Tibial nerve (tissue), 4 donors: ENCODE measurements at regions not wholly inside any gene's neighbourhood (a gene's known extent, or its start where the extent isn't known, plus 50 kb on each side); places are given as distances from the start of the nearest gene placed in this dataset.

Experiments
- DNase-seq, 2 donors: peaks; one replicate each; pipeline ENCODE4 v3.0.0-alpha.2; 2019; ENCODE audit warnings: low spot score in 2 of 2
- H3K27ac ChIP-seq, 4 donors: fragments of 200-600 bp; sonication (generic) in 3 of 4; one replicate each; pipeline ENCODE4 v1.5.1; 2017 to 2019; ENCODE audit warnings: mild to moderate bottlenecking in 1 of 4
- H3K27me3 ChIP-seq, 2 donors: fragments of 200-600 bp; sonication (generic) in 1 of 2; one replicate each; pipeline versions ENCODE4 v1.5.1 to v1.6.0; 2017 to 2019
- H3K36me3 ChIP-seq, 3 donors: fragments of 200-600 bp; sonication (generic); one replicate each; pipeline ENCODE4 v1.5.1; 2018 to 2019
- H3K4me1 ChIP-seq, 4 donors: fragments of 200-600 bp; sonication (generic) in 3 of 4; one replicate each; pipeline ENCODE4 v1.5.1; 2017 to 2019
- H3K4me3 ChIP-seq, 4 donors: fragments of 200-600 bp; sonication (generic) in 3 of 4; one replicate each; pipeline ENCODE4 v1.5.1; 2017 to 2019; ENCODE audit warnings: mild to moderate bottlenecking in 1 of 4, moderate library complexity in 1 of 4
- H3K9me3 ChIP-seq, 4 donors: fragments of 200-600 bp; sonication (generic) in 3 of 4; one replicate each; pipeline ENCODE4 v1.5.1; 2017 to 2019
- CTCF ChIP-seq, 5 experiments: fragments of 200-600 bp in 3 of 5; fragments of 450-650 bp in 2 of 5; sonication (generic) in 3 of 5; IDR thresholded peaks; one replicate each; pipeline ENCODE4 v1.5.1; 2016 to 2019; ENCODE audit warnings: antibody characterized with exemption in 5 of 5, mild to moderate bottlenecking in 3 of 5, moderate library complexity in 2 of 5
- EP300 ChIP-seq, 2 donors: sonication (generic); formaldehyde crosslinking; IDR thresholded peaks; one replicate each; pipeline ENCODE4 v1.6.1; 2017; ENCODE audit warnings: antibody characterized with exemption in 2 of 2, mild to moderate bottlenecking in 1 of 2
- POLR2A ChIP-seq, 2 donors: fragments of 450-650 bp; IDR thresholded peaks; one replicate each; pipeline ENCODE4 v1.6.1; 2017; ENCODE audit warnings: antibody characterized with exemption in 2 of 2, mild to moderate bottlenecking in 2 of 2, moderate library complexity in 2 of 2
- WGBS, 2 donors: methylation state at CpG; one replicate each; pipeline ENCODE4 v1.1.5; 2018; 5-methylcytosine and 5-hydroxymethylcytosine counted together

- Histone ChIP-seq H3K27ac (no peak overlapping the region), H3K27me3 (no peaks in the 10 kb centered on the region), H3K4me3 (no peak overlapping the region), H3K9me3 (no peaks in the 10 kb centered on the region), H3K36me3 (no peaks in the 10 kb centered on the region), H3K4me1 (no peaks in the 10 kb centered on the region)
- TF ChIP-seq POLR2A (IDR thresholded peaks at IDR 0.05), result no peak
- TF ChIP-seq CTCF (IDR thresholded peaks at IDR 0.05), result no peak
- no peak for TF ChIP-seq EP300 (IDR thresholded peaks at IDR 0.05)
- no peak for DNase-seq
- 57 to 59% methylated on average over 2 of the region's 2 CpGs for WGBS, 2 donors
These were observed 196.3 kb upstream of the PLSCR5 start for GRCh38 chr3:146801492-146801891.

GRCh38 chr3:146800484-146800883 lies 195.3 kb upstream of the PLSCR5 start:
- no peaks in the 10 kb centered on the region for H3K9me3 ChIP-seq
- WGBS, 2 donors, result 79 to 85% methylated on average over 2 of the region's 2 CpGs
- no peaks in the 10 kb centered on the region for H3K36me3 ChIP-seq

GRCh38 chr3:146796078-146796477 lies 190.9 kb upstream of the PLSCR5 start:
- no peak overlapping the region for H3K27ac ChIP-seq
- H3K4me3 ChIP-seq, result no peak overlapping the region
- no peaks in the 10 kb centered on the region for H3K36me3 ChIP-seq
- TF ChIP-seq CTCF (IDR thresholded peaks at IDR 0.05) (no peak), POLR2A (IDR thresholded peaks at IDR 0.05) (no peak), EP300 (IDR thresholded peaks at IDR 0.05) (no peak)
- peaks cover 0 to 3% (median 0%) of the 10 kb centered on the region in 4 donors for H3K9me3 ChIP-seq
- 59 to 62% methylated on average over 2 of the region's 2 CpGs for WGBS, 2 donors
- no peak for DNase-seq
- H3K4me1 ChIP-seq, result no peaks in the 10 kb centered on the region
- no peaks in the 10 kb centered on the region for H3K27me3 ChIP-seq

More at GRCh38 chr3:146800484-146800883, 195.3 kb upstream of the PLSCR5 start:
- Histone ChIP-seq H3K4me3 (no peak overlapping the region), H3K27me3 (no peaks in the 10 kb centered on the region), H3K4me1 (no peaks in the 10 kb centered on the region), H3K27ac (no peak overlapping the region)
- no peak for TF ChIP-seq CTCF (IDR thresholded peaks at IDR 0.05)
- TF ChIP-seq POLR2A (IDR thresholded peaks at IDR 0.05), result no peak
- TF ChIP-seq EP300 (IDR thresholded peaks at IDR 0.05), result no peak
- no peak for DNase-seq

GRCh38 chr3:146783446-146783845 lies 178.3 kb upstream of the PLSCR5 start:
- WGBS, 2 donors, result 86 to 91% methylated on average over 2 of the region's 2 CpGs
- Histone ChIP-seq H3K27me3 (no peaks in the 10 kb centered on the region), H3K36me3 (no peaks in the 10 kb centered on the region), H3K9me3 (no peaks in the 10 kb centered on the region), H3K4me3 (no peak overlapping the region), H3K4me1 (no peaks in the 10 kb centered on the region), H3K27ac (no peak overlapping the region)
- no peak for DNase-seq
- no peak for TF ChIP-seq POLR2A (IDR thresholded peaks at IDR 0.05)

- WGBS, 2 donors, result 61 to 78% methylated on average over 2 of the region's 2 CpGs
- Histone ChIP-seq H3K27me3 (no peaks in the 10 kb centered on the region), H3K36me3 (no peaks in the 10 kb centered on the region), H3K27ac (no peak overlapping the region), H3K9me3 (no peaks in the 10 kb centered on the region), H3K4me3 (no peak overlapping the region), H3K4me1 (no peaks in the 10 kb centered on the region)
- TF ChIP-seq EP300 (IDR thresholded peaks at IDR 0.05) (no peak), POLR2A (IDR thresholded peaks at IDR 0.05) (no peak), CTCF (IDR thresholded peaks at IDR 0.05) (no peak)
- no peak for DNase-seq
These were observed 176.5 kb upstream of the PLSCR5 start for GRCh38 chr3:146781606-146782005.

GRCh38 chr3:146781059-146781458 lies 175.9 kb upstream of the PLSCR5 start:
- Histone ChIP-seq H3K4me1 (no peaks in the 10 kb centered on the region), H3K36me3 (no peaks in the 10 kb centered on the region), H3K27me3 (no peaks in the 10 kb centered on the region), H3K9me3 (no peaks in the 10 kb centered on the region), H3K27ac (no peak overlapping the region), H3K4me3 (no peak overlapping the region)
- DNase-seq, result no peak
- TF ChIP-seq EP300 (IDR thresholded peaks at IDR 0.05), result no peak
- no peak for TF ChIP-seq POLR2A (IDR thresholded peaks at IDR 0.05)
- no peak for TF ChIP-seq CTCF (IDR thresholded peaks at IDR 0.05)
- 51 to 61% methylated on average over 3 of the region's 3 CpGs for WGBS, 2 donors
